Renal cortical epithelial cell (primary cell): ENCODE measurements at regions not wholly inside any gene's neighbourhood (a gene's known extent, or its start where the extent isn't known, plus 50 kb on each side); places are given as distances from the start of the nearest gene placed in this dataset.

Experiments used
- DNase-seq: peaks from one replicate; pipeline ENCODE4 v3.0.0-alpha.2; 2011; ENCODE audit warnings: low read depth

- no peak for DNase-seq
These were observed 120.5 kb downstream of the MN1 start for GRCh38 chr22:27681037-27681436.

- DNase-seq, result no peak
These were observed 119.1 kb downstream of the MN1 start for GRCh38 chr22:27682437-27682836.

- no peak for DNase-seq
These were observed 116.7 kb downstream of the MN1 start for GRCh38 chr22:27684901-27685300.

- DNase-seq, result no peak
These were observed 116.0 kb downstream of the MN1 start for GRCh38 chr22:27685515-27685914.

- DNase-seq, result no peak
These were observed 115.6 kb downstream of the MN1 start for GRCh38 chr22:27685970-27686369.

- peak; percentile 30 for DNase-seq
These were observed 115.0 kb downstream of the MN1 start for GRCh38 chr22:27686534-27686933.

- peak; percentile 29 for DNase-seq
These were observed 113.5 kb downstream of the MN1 start for GRCh38 chr22:27687984-27688545.

- no peak for DNase-seq
These were observed 111.9 kb downstream of the MN1 start for GRCh38 chr22:27689664-27690063.

- no peak for DNase-seq
These were observed 111.0 kb downstream of the MN1 start for GRCh38 chr22:27690599-27690998.

GRCh38 chr22:27692243-27692642 lies 109.3 kb downstream of the MN1 start:
- no peak for DNase-seq

- DNase-seq, result no peak
These were observed 105.6 kb downstream of the MN1 start for GRCh38 chr22:27695925-27696324.

- no peak for DNase-seq
These were observed 103.7 kb downstream of the MN1 start for GRCh38 chr22:27697888-27698287.
